Caki2 (cell line): ENCODE measurements at regions not wholly inside any gene's neighbourhood (a gene's known extent, or its start where the extent isn't known, plus 50 kb on each side); places are given as distances from the start of the nearest gene placed in this dataset.
A peak's percentile ranks its signal among the peaks of the same experiment; 100 is the strongest.
"Not testable (repeated sequence)": the region's sequence is repeated elsewhere in the genome, so short reads cannot be mapped to it uniquely, and the experiment has no call there.

Source experiments
- DNase-seq: peaks from one replicate; pipeline ENCODE4 v3.0.0-alpha.2; 2015; ENCODE audit warnings: low read depth
- in situ Hi-C: cut with HindIII; loops from 2 replicates; pipeline ENCODE4 v1.10.0; 2016; ENCODE audit warnings: low sequenced_read_pairs, low pct_unique_long_range_greater_than_20kb, mixed read lengths

DNA sequence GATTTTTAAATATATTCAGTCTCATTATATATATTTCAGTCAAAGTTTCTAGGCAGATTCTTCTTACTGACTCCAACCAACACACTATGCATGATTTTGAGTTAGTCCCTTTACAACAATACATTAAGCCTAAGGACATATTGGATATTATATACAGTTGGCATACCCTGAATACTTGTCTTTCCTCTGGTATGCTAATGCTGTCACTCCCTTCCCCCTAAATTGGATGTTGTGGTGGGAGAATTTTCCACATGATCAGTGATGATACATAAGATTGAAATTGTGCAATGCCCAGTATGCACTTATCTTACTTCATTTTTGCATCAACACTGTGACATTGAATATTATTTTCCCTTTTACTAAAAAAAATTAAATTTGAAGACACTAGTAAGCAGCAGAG, 935.2 kb downstream of the PCDH7 start:
- in situ Hi-C loops: no loop called here
- no peak for DNase-seq

DNA sequence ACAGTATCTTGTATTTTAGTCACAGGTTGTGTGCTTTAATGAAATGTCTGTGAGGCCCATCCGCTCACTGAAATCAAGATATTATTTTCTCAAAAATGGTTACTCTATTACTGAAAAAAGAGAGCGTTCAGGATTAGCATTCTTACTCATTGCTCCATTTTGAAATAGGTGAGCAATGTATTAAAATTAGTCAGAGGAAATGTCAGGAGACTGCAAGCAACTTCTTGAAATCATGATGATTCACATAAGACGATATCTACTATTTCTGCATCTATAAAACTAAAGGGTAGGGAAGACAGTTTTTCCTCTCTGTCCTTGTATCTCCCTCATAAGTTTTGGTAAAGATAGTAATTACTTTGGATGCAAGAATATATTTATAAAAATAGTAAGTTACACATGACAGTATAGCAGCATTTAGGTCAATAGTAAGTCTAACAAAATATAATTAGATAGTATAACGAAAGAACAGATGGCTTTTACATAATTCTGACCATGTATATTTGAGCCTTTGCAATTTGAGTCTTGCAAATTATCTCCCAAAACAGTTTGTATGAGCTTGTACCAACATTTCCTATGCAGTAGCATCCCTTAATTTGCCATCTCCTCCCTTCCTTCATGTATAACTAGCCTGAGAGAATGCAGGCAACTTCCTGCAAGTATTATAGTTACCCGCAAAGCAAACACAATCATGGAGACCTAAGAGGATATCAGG, 937.8 kb downstream of the PCDH7 start:
- DNase-seq: no peak
- in situ Hi-C loops: no loop called here

DNA sequence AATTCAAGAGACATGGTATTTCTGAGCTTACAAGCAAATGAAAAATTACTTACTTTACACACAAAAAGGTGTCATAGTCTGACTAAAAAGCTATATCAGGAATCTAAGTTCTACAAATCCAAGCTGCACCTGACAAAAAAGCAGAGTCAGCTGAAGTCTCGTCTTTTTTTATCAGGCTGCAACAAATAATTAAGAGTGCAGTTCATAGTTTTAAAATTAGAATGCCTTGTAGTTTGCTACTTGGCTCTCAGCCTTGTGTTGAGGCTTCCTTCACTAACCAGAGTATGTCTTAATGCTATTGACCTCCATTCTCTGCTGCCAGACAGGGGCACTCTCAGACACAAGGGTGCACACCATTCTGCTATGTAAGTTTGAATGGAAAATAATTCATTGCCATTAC, 940.7 kb downstream of the PCDH7 start:
- in situ Hi-C loops: no loop called here
- no peak for DNase-seq

DNA sequence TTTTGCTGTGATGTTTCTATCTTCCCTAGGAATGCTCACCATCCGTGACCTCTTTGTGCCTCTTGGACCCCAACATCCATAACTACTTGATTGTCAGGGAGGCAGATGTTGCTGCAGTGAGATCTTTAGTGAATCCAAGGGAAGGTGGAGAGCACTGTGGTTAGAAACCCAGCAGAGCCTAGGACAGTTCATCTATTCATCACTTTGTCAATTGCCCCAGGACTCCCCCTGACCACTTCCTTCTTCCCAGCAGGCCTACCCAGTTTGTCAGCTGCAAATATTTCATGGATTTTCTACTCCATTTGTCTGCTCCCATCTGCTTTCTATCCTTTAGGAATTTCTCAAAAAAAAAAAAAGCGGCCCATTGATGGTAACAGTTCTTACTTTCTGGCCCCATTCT, 942.8 kb downstream of the PCDH7 start:
- in situ Hi-C loops: no loop called here
- no peak for DNase-seq

DNA sequence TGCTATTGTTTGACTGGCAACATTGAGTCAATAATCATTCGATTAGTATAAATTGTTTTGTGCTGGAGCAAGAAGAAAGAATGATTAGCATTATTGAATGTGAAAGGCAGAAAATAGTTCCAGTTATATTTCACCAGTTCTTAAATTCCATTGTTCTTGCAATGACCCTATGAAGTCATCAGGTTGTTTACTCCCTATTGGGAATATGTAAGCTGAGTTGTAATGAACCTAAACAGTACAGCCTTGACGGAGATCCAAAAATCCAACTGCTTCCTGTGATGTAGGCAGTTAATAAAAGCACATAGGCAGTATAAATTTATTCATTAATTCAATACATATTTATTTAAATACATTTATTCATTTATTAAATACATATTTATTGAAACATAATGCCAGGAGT, 947.5 kb downstream of the PCDH7 start:
- DNase-seq: no peak
- in situ Hi-C loops: no loop called here

DNA sequence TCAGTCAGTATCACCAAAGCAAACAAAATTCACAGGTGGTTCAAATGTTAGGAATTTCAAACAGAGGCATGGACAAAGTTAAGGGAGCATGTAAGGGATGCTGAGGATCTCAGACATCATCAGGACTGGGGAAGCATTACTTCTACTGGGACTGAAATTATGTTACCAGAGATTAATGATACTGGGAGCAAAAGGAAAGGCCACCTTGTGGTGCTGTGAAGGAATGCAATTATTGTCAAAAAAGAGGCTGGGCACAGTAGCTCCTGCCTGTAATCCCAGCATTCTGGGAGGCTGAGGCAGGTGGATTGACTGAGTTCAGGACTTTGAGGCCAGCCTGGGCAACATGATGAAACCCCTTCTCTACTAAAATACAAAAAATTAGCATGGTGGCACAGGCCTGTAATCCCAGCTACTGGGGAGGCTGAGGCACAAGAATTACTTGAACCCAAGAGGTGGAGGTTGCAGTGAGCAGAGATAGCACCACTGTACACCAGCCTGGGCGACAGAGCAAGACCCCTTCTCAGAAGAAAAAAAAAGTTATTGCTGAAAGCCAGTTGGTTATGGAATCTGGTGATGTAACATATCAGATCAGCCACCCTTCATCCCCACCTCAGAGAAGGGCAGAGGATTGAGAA, 954.3 kb downstream of the PCDH7 start:
- in situ Hi-C loops: no loop called here
- DNase-seq: peak; percentile 8

DNA sequence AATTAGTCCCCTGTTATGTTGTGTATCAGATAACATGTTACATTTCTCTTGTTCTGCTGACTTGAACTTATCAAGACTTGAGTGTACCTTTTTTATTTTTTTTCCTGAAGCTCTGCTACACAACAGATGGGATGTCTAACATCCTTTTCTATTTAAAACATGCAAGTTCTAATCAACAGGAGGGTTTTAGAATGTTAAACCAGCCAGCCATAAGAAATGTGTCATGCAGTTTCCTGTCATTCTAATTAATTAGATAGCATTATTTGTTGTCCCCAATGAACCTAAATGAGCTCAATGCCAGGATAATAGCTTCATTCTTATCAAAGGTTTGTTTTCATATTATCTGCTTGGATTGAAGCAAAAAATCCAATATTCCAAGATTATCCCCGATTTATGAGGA, 958.2 kb downstream of the PCDH7 start:
- DNase-seq: no peak
- in situ Hi-C loops: no loop called here

DNA sequence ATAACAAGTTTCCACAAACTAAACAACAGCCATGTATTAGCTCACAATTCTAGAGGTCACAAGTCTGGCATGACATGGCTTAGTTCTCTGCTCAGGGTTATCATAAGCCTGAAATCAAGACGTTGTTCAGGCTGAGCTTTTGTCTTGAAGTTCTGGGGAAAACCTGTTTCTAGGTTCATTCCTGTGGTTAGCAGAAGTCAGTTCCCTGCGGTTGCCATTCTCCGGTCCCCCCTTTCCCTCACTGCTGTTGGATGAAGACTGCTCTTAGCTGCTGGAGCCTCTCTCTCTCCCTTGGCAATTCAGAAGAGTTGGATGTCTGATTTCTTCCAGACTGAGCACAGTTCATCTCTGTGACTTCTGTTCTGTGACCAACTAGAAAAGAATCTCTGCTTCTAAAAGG, 962.6 kb downstream of the PCDH7 start:
- in situ Hi-C loops: no loop called here
- DNase-seq: no peak

DNA sequence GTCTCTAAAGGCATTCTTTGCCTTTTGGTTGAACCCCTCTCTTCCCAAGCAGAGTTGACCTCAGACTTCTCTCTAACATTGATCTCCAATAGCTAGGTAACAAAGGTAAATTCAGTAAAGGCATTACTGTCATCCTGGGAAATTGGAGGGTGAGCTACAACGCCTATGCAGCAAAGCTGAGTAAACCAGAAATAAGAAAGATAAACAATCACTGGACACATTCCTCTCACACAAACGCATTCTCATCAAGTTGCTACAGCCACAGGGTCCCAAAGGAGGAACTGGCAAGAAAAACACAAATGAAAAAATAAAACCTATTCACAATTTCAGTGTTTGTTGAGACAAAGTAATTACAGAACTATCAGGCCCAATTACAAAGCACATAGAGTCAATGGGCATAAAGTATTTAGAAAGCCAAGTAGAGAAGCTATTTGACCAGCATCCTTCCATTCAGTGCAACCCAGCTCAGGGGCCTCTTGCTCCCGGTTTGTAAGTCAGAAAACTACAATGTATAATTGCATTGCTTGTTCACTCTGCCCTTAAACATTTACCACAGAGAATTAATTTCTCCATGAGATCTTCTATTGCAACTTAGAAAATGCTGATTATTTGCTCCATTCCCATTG, 967.7 kb downstream of the PCDH7 start:
- in situ Hi-C loops: no loop called here
- DNase-seq: no peak

DNA sequence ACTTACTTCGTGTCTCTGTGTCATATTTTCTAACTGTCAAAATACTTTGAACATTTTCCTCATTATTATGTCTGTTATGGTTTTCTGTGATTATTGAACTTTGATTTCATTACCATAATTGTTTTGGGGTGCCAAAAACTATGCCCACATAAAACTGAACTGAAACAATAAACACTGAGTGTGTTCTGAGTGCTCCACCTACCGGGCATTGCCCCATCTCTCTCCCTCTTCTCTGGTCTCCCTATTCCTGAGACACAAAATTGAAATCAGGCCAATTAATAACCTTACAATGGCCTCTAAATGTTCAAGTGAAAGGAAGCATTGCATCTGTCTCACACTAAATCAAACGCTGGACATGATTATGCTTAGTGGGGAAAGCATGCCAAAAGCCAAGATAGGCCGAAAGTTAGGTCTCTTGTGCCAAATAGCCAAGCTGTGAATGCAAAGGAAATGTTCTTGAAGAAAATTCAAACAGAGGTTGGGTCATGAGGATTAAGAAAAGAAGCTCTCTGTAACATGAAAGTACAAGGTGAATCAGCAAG, 972.3 kb downstream of the PCDH7 start:
- no peak for DNase-seq
- in situ Hi-C loops: no loop called here

DNA sequence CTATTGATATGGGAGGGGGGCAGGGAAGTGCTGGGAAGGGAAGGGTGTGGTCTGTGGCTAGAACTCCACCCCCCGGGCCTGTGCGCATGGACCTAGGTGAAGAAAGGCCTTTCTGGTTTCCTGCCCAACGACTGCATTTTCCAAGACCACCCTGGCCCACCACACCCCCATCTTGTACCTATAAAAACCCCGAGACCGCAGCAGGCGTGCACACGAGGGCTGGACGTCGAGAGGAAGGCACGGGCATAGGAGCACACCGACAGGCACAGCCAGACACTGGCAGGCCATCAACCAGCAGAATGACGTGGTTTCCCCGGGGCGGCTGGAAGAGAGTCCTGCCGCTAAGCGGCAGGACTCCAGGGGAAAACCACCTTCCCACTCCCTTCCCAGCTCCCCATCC, 981.1 kb downstream of the PCDH7 start:
- DNase-seq: no peak
- in situ Hi-C loops: no loop called here

DNA sequence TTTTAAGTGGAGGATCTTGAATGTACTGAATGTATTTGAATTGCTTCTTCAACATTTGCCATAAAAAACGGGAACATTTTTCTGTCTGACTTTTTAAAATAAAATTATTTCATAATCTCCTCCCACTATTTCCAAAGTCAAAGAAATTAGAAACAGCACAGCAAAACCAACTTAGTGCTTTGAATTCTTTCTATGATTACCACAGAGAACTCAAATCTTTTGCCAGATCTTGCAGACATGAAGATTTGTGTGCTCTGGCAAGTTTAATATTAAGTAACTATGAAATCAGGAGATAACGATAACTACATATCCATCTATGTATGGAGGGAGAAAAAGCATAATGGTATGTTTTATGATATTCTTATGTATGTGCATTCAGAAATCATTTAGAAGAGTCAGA, 982.2 kb downstream of the PCDH7 start:
- in situ Hi-C loops: no loop called here
- DNase-seq: no peak

DNA sequence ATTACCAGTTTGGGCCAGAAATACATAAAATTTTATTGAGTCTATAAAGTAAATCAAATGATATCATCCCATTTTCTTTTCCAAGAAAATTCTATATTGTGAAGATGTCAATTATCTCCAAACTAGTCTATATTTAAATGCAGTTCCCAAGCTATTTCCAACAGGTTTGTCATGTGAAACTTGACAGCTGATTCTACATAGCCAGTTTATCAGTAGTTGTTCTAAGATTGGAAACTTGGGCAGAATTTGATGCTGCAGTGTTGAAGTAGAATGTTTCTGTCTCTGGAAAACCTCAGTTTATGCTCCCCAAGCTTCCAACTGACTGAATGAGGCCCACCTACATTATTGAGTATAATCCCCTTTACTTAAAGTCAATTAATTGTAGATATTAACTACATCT, 994.1 kb downstream of the PCDH7 start:
- no peak for DNase-seq
- in situ Hi-C loops: no loop called here

DNA sequence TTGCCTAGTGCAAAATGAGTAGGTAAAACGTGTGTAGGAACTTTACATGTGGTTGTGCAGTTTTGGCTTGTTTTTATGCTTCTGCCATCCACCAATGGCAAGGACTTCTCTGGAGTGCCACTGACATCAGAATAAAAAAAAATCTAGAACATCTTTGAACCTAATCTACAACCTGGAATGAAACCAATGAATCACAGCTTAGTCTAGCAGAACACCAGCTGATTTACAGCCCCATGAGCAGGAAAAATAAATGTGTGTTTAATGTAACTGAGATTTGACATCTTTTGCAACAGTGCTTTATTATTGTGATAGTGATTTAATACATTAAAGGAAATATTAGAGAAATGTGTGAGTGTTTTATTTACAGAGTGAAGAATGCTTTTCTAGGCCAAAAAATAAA, 995.1 kb downstream of the PCDH7 start:
- in situ Hi-C loops: no loop called here
- no peak for DNase-seq

DNA sequence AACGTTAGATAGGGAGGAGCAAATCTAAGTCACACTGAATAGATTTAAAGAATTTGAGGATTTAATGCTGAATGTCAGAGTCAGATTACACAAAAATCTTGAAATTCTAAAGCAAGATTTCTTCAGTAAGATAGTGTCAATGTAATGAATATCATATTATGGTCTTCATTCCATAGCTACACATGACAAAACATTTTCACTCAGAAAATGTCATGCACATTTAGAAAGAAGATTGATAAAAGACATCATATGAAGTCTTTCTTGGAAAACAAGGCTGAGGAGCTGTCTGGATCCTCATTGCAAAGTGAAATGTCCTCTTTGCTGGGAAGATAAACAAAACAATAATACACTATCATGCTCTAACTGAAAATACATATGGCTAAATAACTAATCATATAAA, 1006.9 kb downstream of the PCDH7 start:
- in situ Hi-C loops: no loop called here
- DNase-seq: no peak

DNA sequence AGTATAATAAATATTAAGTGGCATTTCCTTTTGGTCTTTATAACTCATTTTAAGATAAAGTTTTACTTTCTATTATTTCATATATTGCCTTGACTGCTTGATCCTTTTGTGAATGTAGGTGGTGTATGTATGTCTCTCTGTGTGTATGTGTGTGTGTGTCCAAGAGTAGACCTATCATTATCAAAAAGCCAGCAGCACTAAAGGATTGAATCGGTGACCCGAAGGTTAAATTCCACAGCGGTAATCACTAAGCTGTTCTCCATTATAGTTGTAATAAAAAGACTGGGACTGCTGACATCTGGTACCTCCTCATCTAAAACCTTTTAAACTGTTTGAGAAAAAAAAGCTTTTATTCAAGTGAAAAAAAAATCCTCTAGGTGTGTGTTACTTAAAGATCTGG, 1014.8 kb downstream of the PCDH7 start:
- no peak for DNase-seq
- in situ Hi-C loops: no loop called here

DNA sequence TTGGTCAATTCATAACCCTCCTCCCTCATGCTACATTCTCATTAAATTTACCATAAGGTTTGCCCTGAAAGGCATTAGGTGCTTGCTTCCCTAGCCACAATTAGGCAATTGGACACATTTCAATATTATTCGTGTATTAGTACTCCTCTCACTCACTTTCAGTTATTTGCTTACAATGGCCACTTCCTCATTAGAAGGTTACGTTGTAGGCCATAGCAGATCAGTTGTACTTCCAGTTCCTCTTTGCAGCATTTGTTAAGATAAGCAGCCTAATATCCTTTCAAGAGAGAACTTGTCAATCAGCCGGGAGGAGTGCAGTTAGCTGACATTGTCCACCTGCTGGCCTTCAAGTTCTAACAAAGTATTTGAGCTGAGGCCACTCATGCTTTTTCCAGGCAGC, 1017.2 kb downstream of the PCDH7 start:
- in situ Hi-C loops: no loop called here
- DNase-seq: no peak

DNA sequence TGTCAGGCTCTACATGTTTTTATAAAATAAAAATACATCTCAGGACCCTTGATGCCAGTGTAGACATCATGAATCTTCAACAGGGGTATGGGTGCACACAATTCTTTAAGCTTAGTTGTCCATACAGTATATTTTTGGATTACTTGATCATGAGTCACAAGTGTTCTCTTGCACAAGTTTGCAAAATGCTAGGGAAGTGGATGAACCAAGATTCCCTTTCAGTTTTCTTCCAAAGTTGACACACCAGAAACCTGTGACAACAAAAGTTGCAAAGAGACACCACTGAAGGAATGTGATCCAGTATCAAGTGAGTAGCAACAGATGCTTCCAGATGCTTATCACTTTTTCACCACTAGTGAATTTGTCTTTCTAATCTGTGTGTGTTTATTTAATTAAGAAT, 1021.2 kb downstream of the PCDH7 start:
- in situ Hi-C loops: no loop called here

DNA sequence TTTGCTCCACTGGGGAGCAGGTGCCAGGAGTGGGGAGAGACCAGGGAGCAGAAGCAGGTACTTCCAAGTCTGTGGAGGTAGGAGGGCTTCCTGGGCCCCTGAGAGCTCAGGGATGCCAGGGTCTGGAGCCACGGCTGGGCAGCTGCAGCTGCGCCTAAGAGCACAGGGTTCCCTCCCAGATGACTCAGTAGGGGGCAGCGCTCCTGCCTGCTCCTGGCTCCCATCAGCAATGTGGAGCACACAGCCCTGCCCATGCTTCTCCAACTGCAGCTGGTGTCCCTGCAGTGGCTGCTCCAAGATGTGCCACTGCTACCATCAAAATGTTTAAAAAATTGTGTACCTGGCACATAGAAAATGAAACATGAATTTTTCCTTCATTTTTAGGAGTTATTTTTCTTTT, 1028.2 kb downstream of the PCDH7 start:
- in situ Hi-C loops: no loop called here
- no peak for DNase-seq

More for the DNA sequence above, 1021.2 kb downstream of the PCDH7 start:
- no peak for DNase-seq

DNA sequence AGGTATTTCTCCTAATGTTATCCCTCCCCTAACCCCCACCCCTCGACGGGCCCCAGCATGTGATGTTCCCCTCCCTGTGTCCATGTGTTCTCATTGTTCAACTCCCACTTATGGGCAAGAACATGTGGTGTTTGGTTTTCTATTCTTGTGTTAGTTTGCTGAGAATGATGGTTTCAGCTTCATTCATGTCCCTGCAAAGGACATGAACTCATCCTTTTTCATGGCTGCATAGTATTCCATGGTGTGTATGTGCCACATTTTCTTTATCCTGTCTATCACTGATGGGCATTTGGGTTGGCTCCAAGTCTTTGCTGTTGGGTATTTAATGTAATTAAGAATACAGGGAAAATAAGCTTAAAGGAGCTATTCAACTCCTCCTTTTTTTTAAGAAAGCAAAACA, 1030.4 kb downstream of the PCDH7 start:
- in situ Hi-C loops, DNase-seq: not testable (repeated sequence)
